T-helper 1 cell (primary cell): ENCODE measurements at regions not wholly inside any gene's neighbourhood (a gene's known extent, or its start where the extent isn't known, plus 50 kb on each side); places are given as distances from the start of the nearest gene placed in this dataset.
"Not testable (repeated sequence)": the region's sequence is repeated elsewhere in the genome, so short reads cannot be mapped to it uniquely, and the experiment has no call there.

Experiments used
- DNase-seq, 5 donors: peaks; one replicate each; pipeline ENCODE4 v3.0.0-alpha.2; 2012 to 2020

- DNase-seq = no peak
These were observed 206.0 kb upstream of the WWC1 start for GRCh38 chr5:168085261-168086031.

- no peak for DNase-seq
These were observed 205.3 kb upstream of the WWC1 start for GRCh38 chr5:168086104-168086610.

- no peak for DNase-seq
These were observed 204.7 kb upstream of the WWC1 start for GRCh38 chr5:168086746-168087145.

- DNase-seq = no peak
These were observed 202.9 kb upstream of the WWC1 start for GRCh38 chr5:168088410-168089173.

- no peak for DNase-seq
These were observed 202.1 kb upstream of the WWC1 start for GRCh38 chr5:168089201-168089887.

- DNase-seq = no peak
These were observed 198.9 kb upstream of the WWC1 start for GRCh38 chr5:168092209-168093185.

- no peak for DNase-seq
These were observed 198.1 kb upstream of the WWC1 start for GRCh38 chr5:168093200-168093910.

GRCh38 chr5:168096525-168096924 lies 194.9 kb upstream of the WWC1 start:
- no peak for DNase-seq

- DNase-seq = no peak
These were observed 193.4 kb upstream of the WWC1 start for GRCh38 chr5:168097876-168098653.

GRCh38 chr5:168101352-168101751 lies 190.1 kb upstream of the WWC1 start:
- no peak for DNase-seq

- not testable (repeated sequence) for DNase-seq
These were observed 188.4 kb upstream of the WWC1 start for GRCh38 chr5:168103018-168103417.

- no peak for DNase-seq
These were observed 187.1 kb upstream of the WWC1 start for GRCh38 chr5:168104350-168104749.

GRCh38 chr5:168104811-168105481 lies 186.5 kb upstream of the WWC1 start:
- DNase-seq = no peak

- no peak for DNase-seq
These were observed 185.3 kb upstream of the WWC1 start for GRCh38 chr5:168106008-168106761.

GRCh38 chr5:168109441-168109840 lies 182.0 kb upstream of the WWC1 start:
- DNase-seq = no peak

- no peak for DNase-seq
These were observed 181.1 kb upstream of the WWC1 start for GRCh38 chr5:168110384-168110783.

GRCh38 chr5:168110870-168111832 lies 180.3 kb upstream of the WWC1 start:
- DNase-seq = no peak

GRCh38 chr5:168114444-168115017 lies 176.9 kb upstream of the WWC1 start:
- DNase-seq = peak in 3 of 5 donors; percentile 0 to 16 (median 11)
